ENCODE measurements at regions not wholly inside any gene's neighbourhood (a gene's known extent, or its start where the extent isn't known, plus 50 kb on each side); places are given as distances from the start of the nearest gene placed in this dataset.

DNA sequence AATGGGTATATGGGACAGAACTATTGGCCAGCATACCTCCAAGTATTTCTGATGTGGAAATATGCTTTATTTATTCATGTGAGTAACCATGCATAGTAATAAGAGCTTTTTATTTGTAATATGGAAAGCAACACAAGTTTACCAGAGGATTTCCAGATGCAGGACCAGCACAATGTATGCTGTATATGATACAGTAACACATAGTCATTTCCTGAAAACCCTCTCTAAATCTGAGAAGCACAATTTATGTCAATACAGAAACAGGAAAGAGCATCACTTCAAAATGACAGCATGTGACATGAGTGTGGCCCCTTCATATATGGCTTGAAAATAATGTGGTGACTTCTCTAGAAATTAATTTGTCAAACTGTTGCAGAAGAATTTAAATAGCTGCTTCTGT lies 1134.7 kb upstream of the ADGRL2 start:
- Histone ChIP-seq H3K79me2 (ENCODE audit: insufficient read depth, low read length) (no peaks in the 10 kb centered on the region), H3K4me2 (ENCODE audit: low read length) (no peak overlapping the region), H3K9me3 (ENCODE audit: low read length) (no peaks in the 10 kb centered on the region), H2AFZ (ENCODE audit: low read length) (no peak overlapping the region), H3K4me3 (ENCODE audit: low read depth, low read length, poor library complexity, severe bottlenecking) (no peak overlapping the region), H3K9ac (ENCODE audit: low read length) (no peak overlapping the region), H3K9me2 (ENCODE audit: low read depth, low read length) (no peaks in the 10 kb centered on the region), H3K27me3 (ENCODE audit: insufficient read depth, low read length) (no peaks in the 10 kb centered on the region), H4K20me1 (ENCODE audit: insufficient read depth, low read length) (no peaks in the 10 kb centered on the region), H3K27ac (ENCODE audit: low read depth, low read length, poor library complexity, severe bottlenecking) (no peak overlapping the region), H3K4me1 (ENCODE audit: insufficient read depth, low read length, severe bottlenecking) (no peaks in the 10 kb centered on the region), H3F3A (ENCODE audit: insufficient read depth, low read length) (no peaks in the 10 kb centered on the region), H3K36me3 (ENCODE audit: insufficient read depth, low read length) (no peaks in the 10 kb centered on the region)
- no peak for TF ChIP-seq EZH2 (IDR thresholded peaks at IDR 0.05; ENCODE audit: borderline replicate concordance, low read length)
- TF ChIP-seq, protein P1, sequence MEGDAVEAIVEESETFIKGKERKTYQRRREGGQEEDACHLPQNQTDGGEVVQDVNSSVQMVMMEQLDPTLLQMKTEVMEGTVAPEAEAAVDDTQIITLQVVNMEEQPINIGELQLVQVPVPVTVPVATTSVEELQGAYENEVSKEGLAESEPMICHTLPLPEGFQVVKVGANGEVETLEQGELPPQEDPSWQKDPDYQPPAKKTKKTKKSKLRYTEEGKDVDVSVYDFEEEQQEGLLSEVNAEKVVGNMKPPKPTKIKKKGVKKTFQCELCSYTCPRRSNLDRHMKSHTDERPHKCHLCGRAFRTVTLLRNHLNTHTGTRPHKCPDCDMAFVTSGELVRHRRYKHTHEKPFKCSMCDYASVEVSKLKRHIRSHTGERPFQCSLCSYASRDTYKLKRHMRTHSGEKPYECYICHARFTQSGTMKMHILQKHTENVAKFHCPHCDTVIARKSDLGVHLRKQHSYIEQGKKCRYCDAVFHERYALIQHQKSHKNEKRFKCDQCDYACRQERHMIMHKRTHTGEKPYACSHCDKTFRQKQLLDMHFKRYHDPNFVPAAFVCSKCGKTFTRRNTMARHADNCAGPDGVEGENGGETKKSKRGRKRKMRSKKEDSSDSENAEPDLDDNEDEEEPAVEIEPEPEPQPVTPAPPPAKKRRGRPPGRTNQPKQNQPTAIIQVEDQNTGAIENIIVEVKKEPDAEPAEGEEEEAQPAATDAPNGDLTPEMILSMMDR (IDR thresholded peaks at IDR 0.05; ENCODE audit: low read length), result no peak

GRCh38 chr1:80659161-80659560 lies 1141.6 kb upstream of the ADGRL2 start:
- H4K20me1 ChIP-seq (ENCODE audit: insufficient read depth, low read length), result no peaks in the 10 kb centered on the region
- no peak overlapping the region for H3K9ac ChIP-seq (ENCODE audit: low read length)
- no peaks in the 10 kb centered on the region for H3K79me2 ChIP-seq (ENCODE audit: insufficient read depth, low read length)
- H3K4me1 ChIP-seq (ENCODE audit: insufficient read depth, low read length, severe bottlenecking), result no peaks in the 10 kb centered on the region
- no peaks in the 10 kb centered on the region for H3K9me2 ChIP-seq (ENCODE audit: low read depth, low read length)
- H3K4me2 ChIP-seq (ENCODE audit: low read length), result no peak overlapping the region
- no peaks in the 10 kb centered on the region for H3K27me3 ChIP-seq (ENCODE audit: insufficient read depth, low read length)
- H3K36me3 ChIP-seq (ENCODE audit: insufficient read depth, low read length), result no peaks in the 10 kb centered on the region
- H3K9me3 ChIP-seq (ENCODE audit: low read length), result no peaks in the 10 kb centered on the region
- no peaks in the 10 kb centered on the region for H3F3A ChIP-seq (ENCODE audit: insufficient read depth, low read length)
- TF ChIP-seq EZH2 (IDR thresholded peaks at IDR 0.05; ENCODE audit: borderline replicate concordance, low read length), result no peak
- TF ChIP-seq, protein P1 (IDR thresholded peaks at IDR 0.05; ENCODE audit: low read length), result no peak
- no peak overlapping the region for H3K4me3 ChIP-seq (ENCODE audit: low read depth, low read length, poor library complexity, severe bottlenecking)
- H2AFZ ChIP-seq (ENCODE audit: low read length), result no peak overlapping the region
- no peak overlapping the region for H3K27ac ChIP-seq (ENCODE audit: low read depth, low read length, poor library complexity, severe bottlenecking)

- no peaks in the 10 kb centered on the region for H3F3A ChIP-seq (ENCODE audit: insufficient read depth, low read length)
- H3K9ac ChIP-seq (ENCODE audit: low read length), result no peak overlapping the region
- H3K4me3 ChIP-seq (ENCODE audit: low read depth, low read length, poor library complexity, severe bottlenecking), result no peak overlapping the region
- no peaks in the 10 kb centered on the region for H3K36me3 ChIP-seq (ENCODE audit: insufficient read depth, low read length)
- no peak overlapping the region for H3K27ac ChIP-seq (ENCODE audit: low read depth, low read length, poor library complexity, severe bottlenecking)
- no peaks in the 10 kb centered on the region for H4K20me1 ChIP-seq (ENCODE audit: insufficient read depth, low read length)
- TF ChIP-seq, protein P1 (IDR thresholded peaks at IDR 0.05; ENCODE audit: low read length), result no peak
- TF ChIP-seq EZH2 (IDR thresholded peaks at IDR 0.05; ENCODE audit: borderline replicate concordance, low read length), result no peak
- H3K27me3 ChIP-seq (ENCODE audit: insufficient read depth, low read length), result no peaks in the 10 kb centered on the region
- no peaks in the 10 kb centered on the region for H3K4me1 ChIP-seq (ENCODE audit: insufficient read depth, low read length, severe bottlenecking)
- no peaks in the 10 kb centered on the region for H3K9me3 ChIP-seq (ENCODE audit: low read length)
- H3K4me2 ChIP-seq (ENCODE audit: low read length), result no peak overlapping the region
- no peaks in the 10 kb centered on the region for H3K9me2 ChIP-seq (ENCODE audit: low read depth, low read length)
- H3K79me2 ChIP-seq (ENCODE audit: insufficient read depth, low read length), result no peaks in the 10 kb centered on the region
- no peak overlapping the region for H2AFZ ChIP-seq (ENCODE audit: low read length)
These were observed 1143.0 kb upstream of the ADGRL2 start for GRCh38 chr1:80657707-80658106.
